ENCODE measurements at regions not wholly inside any gene's neighbourhood (a gene's known extent, or its start where the extent isn't known, plus 50 kb on each side); places are given as distances from the start of the nearest gene placed in this dataset.

- no peak for TF ChIP-seq CTCF (IDR thresholded peaks at IDR 0.05)
- TF ChIP-seq POLR2A (IDR thresholded peaks at IDR 0.05) = no peak
Observed at GRCh38 chr4:89447543-89447942, 139.9 kb upstream of the GPRIN3 start.

Measured in heart left ventricle (tissue), 13 donors.